Astrocyte of the spinal cord (primary cell): ENCODE measurements at regions not wholly inside any gene's neighbourhood (a gene's known extent, or its start where the extent isn't known, plus 50 kb on each side); places are given as distances from the start of the nearest gene placed in this dataset.

Experiments used
- DNase-seq: peaks from one replicate; pipeline ENCODE4 v3.0.0; 2011; ENCODE audit warnings: low read depth, low spot score
- H3K4me3 ChIP-seq: 2 replicates; pipeline ENCODE4 v1.5.1; 2011; ENCODE audit warnings: low read depth, mild to moderate bottlenecking, low read length, moderate library complexity
- CTCF ChIP-seq: IDR thresholded peaks from 2 replicates; pipeline ENCODE4 v1.5.1; 2012; ENCODE audit warnings: low read depth, mild to moderate bottlenecking, low read length, inconsistent platforms
- in situ Hi-C: cut with HindIII; loops from 2 replicates; pipeline ENCODE4 v1.10.0; 2017; ENCODE audit warnings: low sequenced_read_pairs

GRCh38 chr6:159467473-159468041 is 225.5 kb downstream of the SOD2 start:
- no peak for TF ChIP-seq CTCF
- no peak for DNase-seq
- H3K4me3 ChIP-seq: no peak overlapping the region
- in situ Hi-C loops: no loop called here

GRCh38 chr6:159466926-159467325 is 226.1 kb downstream of the SOD2 start:
- TF ChIP-seq CTCF: no peak
- DNase-seq: no peak
- in situ Hi-C loops: no loop called here
- H3K4me3 ChIP-seq: no peak overlapping the region

- H3K4me3 ChIP-seq: no peak overlapping the region
- in situ Hi-C loops: no loop called here
- DNase-seq: no peak
- TF ChIP-seq CTCF: no peak
Measured at GRCh38 chr6:159464816-159465215, 228.2 kb downstream of the SOD2 start.

GRCh38 chr6:159463119-159463829 is 229.8 kb downstream of the SOD2 start:
- H3K4me3 ChIP-seq: no peak overlapping the region
- in situ Hi-C loops: no loop called here
- no peak for DNase-seq
- no peak for TF ChIP-seq CTCF

GRCh38 chr6:159462431-159462830 is 230.6 kb downstream of the SOD2 start:
- no peak for DNase-seq
- no peak for TF ChIP-seq CTCF
- in situ Hi-C loops: no loop called here
- H3K4me3 ChIP-seq: no peak overlapping the region

- DNase-seq: no peak
- in situ Hi-C loops: no loop called here
- no peak for TF ChIP-seq CTCF
Measured at GRCh38 chr6:159461998-159462397, 231.0 kb downstream of the SOD2 start.

More at GRCh38 chr6:159461998-159462397, 231.0 kb downstream of the SOD2 start:
- H3K4me3 ChIP-seq: no peak overlapping the region
